Endothelial cell of umbilical vein (primary cell): ENCODE measurements at regions not wholly inside any gene's neighbourhood (a gene's known extent, or its start where the extent isn't known, plus 50 kb on each side); places are given as distances from the start of the nearest gene placed in this dataset.

ENCODE experiments used
- BruUV-seq: library from RNA; stranded (reverse); fragments of 400-500 nt; replicated peaks from 2 replicates; lab custom pipeline; 2021; lab: Mats Ljungman, UMichigan
- CTCF ChIA-PET: fragments of 300-600, 350-600 bp; sonication (Branson Sonifier 250); formaldehyde crosslinking; loops from one replicate; lab custom pipeline; 2021; ENCODE audit warnings: antibody characterized with exemption, inconsistent platforms; lab: Charles Lee
- POLR2A ChIA-PET: fragments of 300-600, 350-600 bp; sonication (Branson Sonifier 250); formaldehyde crosslinking; loops from one replicate; lab custom pipeline; 2021; ENCODE audit warnings: antibody characterized with exemption, inconsistent platforms; lab: Charles Lee
- DNase-seq: peaks from one replicate; pipeline ENCODE4 v3.0.0-alpha.2; 2011; ENCODE audit warnings: low read depth, low spot score
- FAIRE-seq: peaks from 2 replicates; lab custom pipeline; 2011; peaks lifted over from hg19 to GRCh38; lab: Jason Lieb, UNC
- H2AFZ ChIP-seq: 2 replicates; pipeline ENCODE4 v1.6.0; 2012; ENCODE audit warnings: low read depth, low read length, control low read depth, inconsistent platforms
- H3K27ac ChIP-seq: 2 replicates; pipeline ENCODE4 v1.5.1; 2011; ENCODE audit warnings: low read depth, mild to moderate bottlenecking, control low read depth, low read length, moderate library complexity; ENCODE audit not compliant: insufficient read depth
- H3K27me3 ChIP-seq, 2 experiments: 2 replicates each; pipeline versions ENCODE4 v1.6.0 to v1.6.1; 2011; ENCODE audit warnings: low read length in 2 of 2, mixed read lengths in 1 of 2; ENCODE audit not compliant: control insufficient read depth in 2 of 2, insufficient read depth in 2 of 2
- H3K36me3 ChIP-seq, 2 experiments: 2 replicates in 1 of 2; 3 replicates in 1 of 2; pipeline ENCODE4 v1.5.1; 2011; ENCODE audit warnings: low read length in 2 of 2, mild to moderate bottlenecking in 1 of 2, moderate library complexity in 1 of 2; ENCODE audit not compliant: control insufficient read depth in 2 of 2, insufficient read depth in 2 of 2; ENCODE audit errors: extremely low read depth in 1 of 2
- H3K4me1 ChIP-seq: 3 replicates; pipeline ENCODE4 v1.5.1; 2011; ENCODE audit warnings: mild to moderate bottlenecking, low read length; ENCODE audit not compliant: control insufficient read depth, insufficient read depth; ENCODE audit errors: extremely low read depth
- H3K4me2 ChIP-seq: 2 replicates; pipeline ENCODE4 v1.6.1; 2011; ENCODE audit warnings: low read length, control low read depth, mixed read lengths; ENCODE audit not compliant: insufficient read depth
- H3K4me3 ChIP-seq, 3 experiments: fragments of 200-600 bp in 1 of 3; sonication (generic), shearing (Covaris generic) in 1 of 3; replicated peaks in 1 of 3; 2 replicates each; pipeline ENCODE4 v1.5.1; 2011 to 2016; ENCODE audit warnings: control low read depth in 3 of 3, low read length in 3 of 3, mild to moderate bottlenecking in 2 of 3, inconsistent platforms in 1 of 3, low read depth in 1 of 3, moderate library complexity in 1 of 3; ENCODE audit not compliant: insufficient read depth in 1 of 3
- H3K79me2 ChIP-seq: 2 replicates; pipeline ENCODE4 v1.6.0; 2012; ENCODE audit warnings: low read length, inconsistent platforms; ENCODE audit not compliant: control insufficient read depth, insufficient read depth
- H3K9ac ChIP-seq: replicated peaks from 2 replicates; pipeline ENCODE3; 2011; ENCODE audit warnings: low read length, control low read depth; ENCODE audit not compliant: insufficient read depth; ENCODE audit errors: extremely low read depth
- H3K9me1 ChIP-seq: replicated peaks from 3 replicates; pipeline ENCODE4 v1.6.0; 2011; ENCODE audit warnings: mild to moderate bottlenecking, low read length; ENCODE audit not compliant: control insufficient read depth, insufficient read depth; ENCODE audit errors: extremely low read depth
- H3K9me3 ChIP-seq: replicated peaks from 2 replicates; pipeline ENCODE4 v1.5.1; 2012; ENCODE audit warnings: low read length, inconsistent platforms; ENCODE audit not compliant: control insufficient read depth, insufficient read depth
- H4K20me1 ChIP-seq: replicated peaks from 2 replicates; pipeline ENCODE3; 2011; ENCODE audit warnings: mild to moderate bottlenecking, low read length; ENCODE audit not compliant: control insufficient read depth, insufficient read depth; ENCODE audit errors: extremely low read depth
- EZH2 ChIP-seq: IDR thresholded peaks from 2 replicates; pipeline ENCODE4 v1.6.1; 2012; ENCODE audit warnings: borderline replicate concordance, low read depth, mild to moderate bottlenecking, moderate library complexity, low read length, inconsistent platforms; ENCODE audit not compliant: severe bottlenecking
- GATA2 ChIP-seq: IDR thresholded peaks from 2 replicates; pipeline ENCODE4 v1.7.0; 2011; ENCODE audit warnings: low read depth, mild to moderate bottlenecking, moderate library complexity, mixed read lengths, low read length; ENCODE audit not compliant: insufficient read length, insufficient read depth
- JUN ChIP-seq: IDR thresholded peaks from 2 replicates; pipeline ENCODE4 v1.6.1; 2011; ENCODE audit warnings: borderline replicate concordance, low read depth; ENCODE audit not compliant: insufficient read length, insufficient read depth
- MAX ChIP-seq: IDR thresholded peaks from 2 replicates; pipeline ENCODE4 v1.6.1; 2011; ENCODE audit not compliant: insufficient read depth, insufficient read length
- MYC ChIP-seq: IDR thresholded peaks from one replicate; pipeline ENCODE4 v1.6.1; 2011; ENCODE audit warnings: mild to moderate bottlenecking, low read depth, low read length
- POLR2A ChIP-seq: IDR thresholded peaks from 2 replicates; pipeline ENCODE4 v1.6.1; 2012; ENCODE audit warnings: low read depth, mild to moderate bottlenecking, control low read depth, low read length
- POLR2AphosphoS5 ChIP-seq: IDR thresholded peaks from 2 replicates; pipeline ENCODE4 v1.6.1; 2012; ENCODE audit warnings: low read depth, mild to moderate bottlenecking, control low read depth, low read length, moderate library complexity; ENCODE audit not compliant: insufficient read depth
- dilution Hi-C: fragments of 300-500 bp; cut with MboI; formaldehyde crosslinking; loops from one replicate; pipeline ENCODE4 v1.15.0; 2019; ENCODE audit warnings: low sequenced_read_pairs; ENCODE audit not compliant: extremely low pct_ligation_motif_present
- intact Hi-C: fragments of 100-400 bp; cut with micrococcal nuclease; formaldehyde crosslinking; loops from one replicate; pipeline ENCODE4 v1.10.0; 2022
- TF ChIP-seq, protein P1 (sequence below), 2 donors: IDR thresholded peaks; 1 replicate in 1 of 2; 2 replicates in 1 of 2; pipeline ENCODE4 v1.5.1; 2011; ENCODE audit warnings: low read length in 2 of 2, mild to moderate bottlenecking in 2 of 2, moderate library complexity in 2 of 2, control low read depth in 1 of 2, inconsistent platforms in 1 of 2, low read depth in 1 of 2; ENCODE audit not compliant: insufficient read depth in 1 of 2; ENCODE audit errors: extremely low read depth in 1 of 2

DNA sequence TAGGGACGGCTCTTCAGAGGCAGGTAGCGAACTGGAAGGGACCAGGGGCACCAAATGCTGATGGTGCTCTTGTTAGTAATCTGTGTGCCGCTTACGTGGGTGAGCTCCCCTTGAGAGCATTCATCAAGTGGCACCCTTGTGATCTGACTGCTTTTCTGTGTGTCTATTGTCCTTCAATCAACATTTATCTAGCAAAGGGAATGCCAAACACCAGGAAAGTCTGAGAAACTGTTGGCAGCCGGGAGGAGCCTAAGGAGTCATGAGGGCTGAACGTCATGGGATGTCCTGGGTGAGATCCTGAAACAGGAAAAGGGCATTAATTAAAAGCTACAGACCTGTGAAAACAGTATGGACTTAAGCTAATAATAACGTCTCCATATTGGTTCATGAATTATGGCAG lies 733.1 kb downstream of the TYW1 start:
- dilution Hi-C loops, result no loop called here
- ChIA-PET POLR2A (no interaction called here), CTCF (no interaction called here)
- intact Hi-C loops, result no loop called here
- Histone ChIP-seq H3K4me1 (no peaks in the 10 kb centered on the region), H3K27ac (no peak overlapping the region), H3K27me3 (no peaks in the 10 kb centered on the region), H4K20me1 (no peaks in the 10 kb centered on the region), H3K9me1 (no peaks in the 10 kb centered on the region), H3K4me2 (no peak overlapping the region), H3K9me3 (peaks cover 5% of the 10 kb centered on the region), H3K4me3 (no peak overlapping the region), H3K36me3 (no peaks in the 10 kb centered on the region), H3K9ac (no peak overlapping the region), H3K79me2 (no peaks in the 10 kb centered on the region), H2AFZ (no peak overlapping the region)
- FAIRE-seq (no peak), DNase-seq (no peak)
- TF ChIP-seq MAX, result no peak
- TF ChIP-seq, protein P1, sequence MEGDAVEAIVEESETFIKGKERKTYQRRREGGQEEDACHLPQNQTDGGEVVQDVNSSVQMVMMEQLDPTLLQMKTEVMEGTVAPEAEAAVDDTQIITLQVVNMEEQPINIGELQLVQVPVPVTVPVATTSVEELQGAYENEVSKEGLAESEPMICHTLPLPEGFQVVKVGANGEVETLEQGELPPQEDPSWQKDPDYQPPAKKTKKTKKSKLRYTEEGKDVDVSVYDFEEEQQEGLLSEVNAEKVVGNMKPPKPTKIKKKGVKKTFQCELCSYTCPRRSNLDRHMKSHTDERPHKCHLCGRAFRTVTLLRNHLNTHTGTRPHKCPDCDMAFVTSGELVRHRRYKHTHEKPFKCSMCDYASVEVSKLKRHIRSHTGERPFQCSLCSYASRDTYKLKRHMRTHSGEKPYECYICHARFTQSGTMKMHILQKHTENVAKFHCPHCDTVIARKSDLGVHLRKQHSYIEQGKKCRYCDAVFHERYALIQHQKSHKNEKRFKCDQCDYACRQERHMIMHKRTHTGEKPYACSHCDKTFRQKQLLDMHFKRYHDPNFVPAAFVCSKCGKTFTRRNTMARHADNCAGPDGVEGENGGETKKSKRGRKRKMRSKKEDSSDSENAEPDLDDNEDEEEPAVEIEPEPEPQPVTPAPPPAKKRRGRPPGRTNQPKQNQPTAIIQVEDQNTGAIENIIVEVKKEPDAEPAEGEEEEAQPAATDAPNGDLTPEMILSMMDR (IDR thresholded peaks at IDR 0.05; ENCODE audit: extremely low read depth in 1 of 2, insufficient read depth in 1 of 2, low read depth in 1 of 2, low read length in 2 of 2), result no peak
- TF ChIP-seq JUN, result no peak
- TF ChIP-seq MYC, result no peak
- TF ChIP-seq GATA2, result no peak
- TF ChIP-seq POLR2A, result no peak
- no peak for TF ChIP-seq EZH2
- no peak for TF ChIP-seq POLR2AphosphoS5
- BruUV-seq, result no TSS peak
